K562 (cell line): ENCODE measurements at regions not wholly inside any gene's neighbourhood (a gene's known extent, or its start where the extent isn't known, plus 50 kb on each side); places are given as distances from the start of the nearest gene placed in this dataset.

Experiments used
- C11orf30 ChIP-seq: fragments of 450-650 bp; IDR thresholded peaks from 2 replicates; pipeline ENCODE4 v1.6.1; 2016; ENCODE audit warnings: low read depth, mild to moderate bottlenecking
- ETV5 ChIP-seq: sonication (generic); formaldehyde crosslinking; IDR thresholded peaks from 2 replicates; pipeline ENCODE4 v1.4.0; 2020; ENCODE audit warnings: low read depth, mild to moderate bottlenecking, missing genetic modification reagents
- FOXK2 ChIP-seq, 2 experiments: fragments of 450-650 bp; IDR thresholded peaks in 1 of 2; conservative IDR thresholded peaks in 1 of 2; 2 replicates each; pipeline ENCODE4 v1.6.1; 2016; ENCODE audit warnings: low read depth in 2 of 2, mild to moderate bottlenecking in 1 of 2
- IRF2 ChIP-seq: sonication (generic); formaldehyde crosslinking; IDR thresholded peaks from 2 replicates; pipeline ENCODE4 v1.8.1; 2022; ENCODE audit warnings: mild to moderate bottlenecking, missing genetic modification reagents
- OTX1 ChIP-seq: fragments of 450-650 bp; formaldehyde crosslinking; IDR thresholded peaks from 2 replicates; pipeline ENCODE4 v1.4.0; 2022; ENCODE audit warnings: mild to moderate bottlenecking
- PRMT5 ChIP-seq: sonication (generic); formaldehyde crosslinking; IDR thresholded peaks from 2 replicates; pipeline ENCODE4 v1.5.0; 2020; ENCODE audit warnings: missing genetic modification reagents
- STAG1 ChIP-seq: sonication (generic); formaldehyde crosslinking; IDR thresholded peaks from 2 replicates; pipeline ENCODE4 v1.5.0; 2020; ENCODE audit warnings: missing genetic modification reagents, borderline replicate concordance
- ZFP1 ChIP-seq: fragments of 450-650 bp; formaldehyde crosslinking; IDR thresholded peaks from 2 replicates; pipeline ENCODE4 v1.4.0; 2020; ENCODE audit warnings: mild to moderate bottlenecking, mixed read lengths
- ZNF583 ChIP-seq: fragments of 250-450 bp; sonication (Bioruptor Pico); IDR thresholded peaks from 2 replicates; pipeline ENCODE4 v1.4.0; 2020
- TF ChIP-seq, protein P1 (sequence below): sonication (generic); formaldehyde crosslinking; IDR thresholded peaks from 2 replicates; pipeline ENCODE4 v1.8.1; 2023; ENCODE audit warnings: mild to moderate bottlenecking, missing genetic modification reagents
- TF ChIP-seq, protein P2 (sequence below), 2 experiments: fragments of 450-650 bp in 1 of 2; sonication (generic) in 1 of 2; formaldehyde crosslinking; conservative IDR thresholded peaks; 2 replicates each; pipeline versions ENCODE4 v1.4.0 to v1.8.1; 2020 to 2022; ENCODE audit warnings: mild to moderate bottlenecking in 1 of 2, missing genetic modification reagents in 1 of 2
- TF ChIP-seq, protein P3 (sequence below): fragments of 250-450 bp; sonication (Bioruptor Pico); IDR thresholded peaks from 2 replicates; pipeline ENCODE4 v1.4.0; 2020; ENCODE audit warnings: borderline replicate concordance
- TF ChIP-seq, protein P4 (sequence below): sonication (generic); formaldehyde crosslinking; IDR thresholded peaks from 2 replicates; pipeline ENCODE4 v1.9.0; 2022; ENCODE audit warnings: mild to moderate bottlenecking, missing genetic modification reagents
- TF ChIP-seq, protein P5 (sequence below): sonication (generic); formaldehyde crosslinking; IDR thresholded peaks from 2 replicates; pipeline ENCODE4 v1.8.1; 2023; ENCODE audit warnings: mild to moderate bottlenecking, missing genetic modification reagents, moderate library complexity

DNA sequence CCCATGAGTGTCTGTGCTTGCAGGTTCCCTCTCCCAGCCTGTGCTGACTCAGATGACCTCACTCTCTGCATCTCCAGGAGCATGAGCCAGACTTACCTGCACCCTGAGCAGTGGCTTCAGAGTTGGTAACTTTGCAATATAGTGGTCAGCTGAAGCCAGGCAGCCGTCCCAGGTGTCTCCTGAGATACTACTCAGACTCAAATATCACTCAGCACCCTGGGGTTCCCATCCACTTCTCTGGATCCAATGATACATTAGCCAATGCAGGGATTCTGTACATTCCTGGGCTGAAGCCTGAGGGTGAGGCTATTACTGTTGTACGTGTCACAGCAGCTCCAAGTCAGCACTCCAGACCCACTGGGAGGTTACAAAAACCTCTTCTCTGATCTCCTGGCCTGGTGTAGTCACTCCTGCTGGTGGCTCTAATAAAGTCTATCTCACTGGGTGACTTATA is 87.8 kb upstream of the TOP3B start (continued):
- TF ChIP-seq, protein P1, sequence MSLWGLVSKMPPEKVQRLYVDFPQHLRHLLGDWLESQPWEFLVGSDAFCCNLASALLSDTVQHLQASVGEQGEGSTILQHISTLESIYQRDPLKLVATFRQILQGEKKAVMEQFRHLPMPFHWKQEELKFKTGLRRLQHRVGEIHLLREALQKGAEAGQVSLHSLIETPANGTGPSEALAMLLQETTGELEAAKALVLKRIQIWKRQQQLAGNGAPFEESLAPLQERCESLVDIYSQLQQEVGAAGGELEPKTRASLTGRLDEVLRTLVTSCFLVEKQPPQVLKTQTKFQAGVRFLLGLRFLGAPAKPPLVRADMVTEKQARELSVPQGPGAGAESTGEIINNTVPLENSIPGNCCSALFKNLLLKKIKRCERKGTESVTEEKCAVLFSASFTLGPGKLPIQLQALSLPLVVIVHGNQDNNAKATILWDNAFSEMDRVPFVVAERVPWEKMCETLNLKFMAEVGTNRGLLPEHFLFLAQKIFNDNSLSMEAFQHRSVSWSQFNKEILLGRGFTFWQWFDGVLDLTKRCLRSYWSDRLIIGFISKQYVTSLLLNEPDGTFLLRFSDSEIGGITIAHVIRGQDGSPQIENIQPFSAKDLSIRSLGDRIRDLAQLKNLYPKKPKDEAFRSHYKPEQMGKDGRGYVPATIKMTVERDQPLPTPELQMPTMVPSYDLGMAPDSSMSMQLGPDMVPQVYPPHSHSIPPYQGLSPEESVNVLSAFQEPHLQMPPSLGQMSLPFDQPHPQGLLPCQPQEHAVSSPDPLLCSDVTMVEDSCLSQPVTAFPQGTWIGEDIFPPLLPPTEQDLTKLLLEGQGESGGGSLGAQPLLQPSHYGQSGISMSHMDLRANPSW (CRISPR knock-in tag): peak; percentile 87; the same call in 1 of the 2 replicates
- TF ChIP-seq ZNF583 (CRISPR knock-in tag): peak; percentile 73; the same call in 1 of the 2 replicates
- TF ChIP-seq IRF2 (CRISPR knock-in tag): peak; percentile 29; the same call in 1 of the 2 replicates
- TF ChIP-seq, protein P2, sequence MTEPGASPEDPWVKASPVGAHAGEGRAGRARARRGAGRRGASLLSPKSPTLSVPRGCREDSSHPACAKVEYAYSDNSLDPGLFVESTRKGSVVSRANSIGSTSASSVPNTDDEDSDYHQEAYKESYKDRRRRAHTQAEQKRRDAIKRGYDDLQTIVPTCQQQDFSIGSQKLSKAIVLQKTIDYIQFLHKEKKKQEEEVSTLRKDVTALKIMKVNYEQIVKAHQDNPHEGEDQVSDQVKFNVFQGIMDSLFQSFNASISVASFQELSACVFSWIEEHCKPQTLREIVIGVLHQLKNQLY (CRISPR knock-in tag; conservative IDR thresholded peaks at IDR 0.05): 0 out of 4 replicates have a peak, but pooled peaks of 1 of the 2 experiments have one; percentile 21
- peak; percentile 46; the same call in 1 of the 2 replicates for TF ChIP-seq C11orf30
- peak; percentile 49 for TF ChIP-seq STAG1 (CRISPR knock-in tag)
- no peak for TF ChIP-seq ZFP1 (CRISPR knock-in tag)
- TF ChIP-seq, protein P3, sequence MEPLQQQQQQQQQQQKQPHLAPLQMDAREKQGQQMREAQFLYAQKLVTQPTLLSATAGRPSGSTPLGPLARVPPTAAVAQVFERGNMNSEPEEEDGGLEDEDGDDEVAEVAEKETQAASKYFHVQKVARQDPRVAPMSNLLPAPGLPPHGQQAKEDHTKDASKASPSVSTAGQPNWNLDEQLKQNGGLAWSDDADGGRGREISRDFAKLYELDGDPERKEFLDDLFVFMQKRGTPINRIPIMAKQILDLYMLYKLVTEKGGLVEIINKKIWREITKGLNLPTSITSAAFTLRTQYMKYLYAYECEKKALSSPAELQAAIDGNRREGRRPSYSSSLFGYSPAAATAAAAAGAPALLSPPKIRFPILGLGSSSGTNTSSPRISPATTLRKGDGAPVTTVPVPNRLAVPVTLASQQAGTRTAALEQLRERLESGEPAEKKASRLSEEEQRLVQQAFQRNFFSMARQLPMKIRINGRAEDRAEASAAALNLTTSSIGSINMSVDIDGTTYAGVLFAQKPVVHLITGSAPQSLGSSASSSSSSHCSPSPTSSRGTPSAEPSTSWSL (CRISPR knock-in tag): 0 out of 2 replicates have a peak, but pooled peaks have one; percentile 80
- no peak for TF ChIP-seq FOXK2 (conservative IDR thresholded peaks at IDR 0.05 in 1 of 2, IDR thresholded peaks at IDR 0.05 in 1 of 2; ENCODE audit: low read depth in 2 of 2)
- TF ChIP-seq, protein P4, sequence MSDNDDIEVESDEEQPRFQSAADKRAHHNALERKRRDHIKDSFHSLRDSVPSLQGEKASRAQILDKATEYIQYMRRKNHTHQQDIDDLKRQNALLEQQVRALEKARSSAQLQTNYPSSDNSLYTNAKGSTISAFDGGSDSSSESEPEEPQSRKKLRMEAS (CRISPR knock-in tag): 0 out of 2 replicates have a peak, but pooled peaks have one; percentile 1
- TF ChIP-seq ETV5 (CRISPR knock-in tag): peak; percentile 2; the same call in 1 of the 2 replicates
- no peak for TF ChIP-seq OTX1 (CRISPR knock-in tag)
- TF ChIP-seq, protein P5, sequence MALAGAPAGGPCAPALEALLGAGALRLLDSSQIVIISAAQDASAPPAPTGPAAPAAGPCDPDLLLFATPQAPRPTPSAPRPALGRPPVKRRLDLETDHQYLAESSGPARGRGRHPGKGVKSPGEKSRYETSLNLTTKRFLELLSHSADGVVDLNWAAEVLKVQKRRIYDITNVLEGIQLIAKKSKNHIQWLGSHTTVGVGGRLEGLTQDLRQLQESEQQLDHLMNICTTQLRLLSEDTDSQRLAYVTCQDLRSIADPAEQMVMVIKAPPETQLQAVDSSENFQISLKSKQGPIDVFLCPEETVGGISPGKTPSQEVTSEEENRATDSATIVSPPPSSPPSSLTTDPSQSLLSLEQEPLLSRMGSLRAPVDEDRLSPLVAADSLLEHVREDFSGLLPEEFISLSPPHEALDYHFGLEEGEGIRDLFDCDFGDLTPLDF (CRISPR knock-in tag): peak; percentile 65; the same call in 1 of the 2 replicates
- TF ChIP-seq PRMT5: peak; percentile 75
- TF ChIP-seq, all 486 proteins: peak for 19
